BLaER1 treated with 17β-estradiol and CSF1 and Interleukin-3, amounts not matched to agents 10 nM and 100 nM (cell line): ENCODE measurements at regions not wholly inside any gene's neighbourhood (a gene's known extent, or its start where the extent isn't known, plus 50 kb on each side); places are given as distances from the start of the nearest gene placed in this dataset.

Source experiments
- H3K27ac ChIP-seq, 11 experiments: shearing (Covaris generic); formaldehyde crosslinking; 2 replicates each; pipeline ENCODE4 v1.8.1; 2022
- H3K27me3 ChIP-seq, 11 experiments: shearing (Covaris generic); formaldehyde crosslinking; 2 replicates each; pipeline ENCODE4 v1.8.1; 2022
- H3K36me3 ChIP-seq, 11 experiments: shearing (Covaris generic); formaldehyde crosslinking; 2 replicates each; pipeline ENCODE4 v1.8.1; 2022
- H3K4me1 ChIP-seq, 10 experiments: shearing (Covaris generic); formaldehyde crosslinking; 2 replicates each; pipeline ENCODE4 v1.8.1; 2022
- H3K4me2 ChIP-seq, 11 experiments: shearing (Covaris generic); formaldehyde crosslinking; 2 replicates each; pipeline ENCODE4 v1.8.1; 2022
- H3K4me3 ChIP-seq, 10 experiments: shearing (Covaris generic); formaldehyde crosslinking; 2 replicates each; pipeline ENCODE4 v1.8.1; 2022
- H3K9ac ChIP-seq, 11 experiments: shearing (Covaris generic); formaldehyde crosslinking; 2 replicates each; pipeline ENCODE4 v1.8.1; 2022
- H3K9me3 ChIP-seq, 11 experiments: shearing (Covaris generic); formaldehyde crosslinking; replicated peaks in 1 of 11; 2 replicates each; pipeline ENCODE4 v1.8.1; 2022
- H4K20me1 ChIP-seq, 11 experiments: shearing (Covaris generic); formaldehyde crosslinking; 2 replicates each; pipeline ENCODE4 v1.8.1; 2022
- Cebpa-rat ChIP-seq, 11 experiments: shearing (Covaris generic); IDR thresholded peaks; 2 replicates each; pipeline ENCODE4 v1.8.1; 2022

GRCh38 chr18:77524909-77525308 is 275.3 kb downstream of the GALR1 start:
- Histone ChIP-seq H4K20me1 (no peaks in the 10 kb centered on the region), H3K27ac (no peak overlapping the region), H3K27me3 (no peaks in the 10 kb centered on the region), H3K9ac (no peak overlapping the region), H3K4me2 (no peak overlapping the region), H3K4me3 (no peak overlapping the region), H3K36me3 (no peaks in the 10 kb centered on the region), H3K9me3 (peaks cover 0 to 8% (median 0%) of the 10 kb centered on the region in 11 experiments; a peak in 1 of 22 replicates), H3K4me1 (peaks cover 0 to 23% (median 0%) of the 10 kb centered on the region in 10 experiments; a peak in 8 of 20 replicates)
- TF ChIP-seq Cebpa-rat (IDR thresholded peaks at IDR 0.05) = no peak

DNA sequence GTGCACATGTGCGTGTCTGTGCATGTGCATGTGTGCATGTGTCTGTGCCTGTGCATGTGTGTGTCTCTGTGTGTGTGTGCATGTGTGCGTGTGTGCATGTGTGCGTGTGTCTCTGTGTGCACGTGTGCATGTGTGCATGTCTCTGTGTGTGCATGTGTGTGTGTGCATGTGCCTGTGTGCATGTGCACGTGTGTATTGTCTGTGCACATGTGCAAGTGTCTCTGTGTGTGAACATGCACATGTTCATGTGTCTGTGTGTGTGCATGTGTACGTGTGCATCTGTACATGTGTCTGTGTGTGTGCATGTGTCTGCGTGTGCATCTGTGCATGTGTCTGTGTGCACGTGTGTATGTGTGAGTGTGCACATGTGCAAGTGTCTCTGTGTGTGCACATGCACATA is 277.3 kb downstream of the GALR1 start:
- Histone ChIP-seq H3K9ac (no peak overlapping the region), H3K4me2 (no peak overlapping the region)

DNA sequence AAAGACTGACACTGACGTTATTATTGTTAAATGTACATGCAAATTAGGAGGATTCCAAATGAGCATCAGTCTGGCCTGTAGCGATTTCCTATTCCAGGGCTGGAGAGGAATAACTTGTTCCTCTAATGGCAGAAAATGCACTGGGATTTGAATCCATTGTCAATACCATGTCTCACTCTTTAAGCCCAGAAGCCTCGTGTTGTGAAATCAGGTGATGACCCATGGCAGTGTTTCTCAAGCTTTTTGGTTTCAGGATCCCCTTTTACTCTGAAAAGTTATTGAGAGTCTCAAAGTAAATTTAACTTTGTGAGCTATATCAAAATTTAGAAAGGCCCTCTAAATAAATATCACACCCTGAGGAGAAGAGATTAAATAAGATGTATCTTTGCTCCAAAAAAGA is 279.2 kb downstream of the GALR1 start:
- peak overlapping the region in 4 of 11 experiments; percentile 2 to 62 (median 40); a peak in 7 of 22 replicates for H3K27ac ChIP-seq
- peaks cover 0 to 8% (median 0%) of the 10 kb centered on the region in 11 experiments; a peak in 1 of 22 replicates for H3K9me3 ChIP-seq
- H3K4me1 ChIP-seq = peaks cover 0 to 24% (median 0%) of the 10 kb centered on the region in 10 experiments; a peak in 8 of 20 replicates
- H3K4me2 ChIP-seq = peak overlapping the region in 5 of 11 experiments; percentile 35 to 73 (median 53); a peak in 8 of 22 replicates
- TF ChIP-seq Cebpa-rat (IDR thresholded peaks at IDR 0.05) = peak in 4 of 11 experiments; percentile 7 to 48 (median 37); a peak in 1 of 22 replicates
- H3K9ac ChIP-seq = no peak overlapping the region; a peak in 1 of 22 replicates
- no peak overlapping the region for H3K4me3 ChIP-seq
- no peaks in the 10 kb centered on the region for H3K27me3 ChIP-seq
- H3K36me3 ChIP-seq = no peaks in the 10 kb centered on the region
- H4K20me1 ChIP-seq = no peaks in the 10 kb centered on the region

More for the DNA sequence above, 277.3 kb downstream of the GALR1 start:
- no peak overlapping the region for H3K4me3 ChIP-seq
- no peaks in the 10 kb centered on the region for H3K27me3 ChIP-seq
- H3K4me1 ChIP-seq = peaks cover 0 to 24% (median 0%) of the 10 kb centered on the region in 10 experiments; a peak in 8 of 20 replicates
- peaks cover 0 to 8% (median 0%) of the 10 kb centered on the region in 11 experiments; a peak in 1 of 22 replicates for H3K9me3 ChIP-seq
- H3K27ac ChIP-seq = no peak overlapping the region
- no peaks in the 10 kb centered on the region for H3K36me3 ChIP-seq
- TF ChIP-seq Cebpa-rat (IDR thresholded peaks at IDR 0.05) = no peak
- H4K20me1 ChIP-seq = no peaks in the 10 kb centered on the region

- Histone ChIP-seq H3K4me3 (no peak overlapping the region), H4K20me1 (no peaks in the 10 kb centered on the region), H3K9me3 (peaks cover 0 to 8% (median 0%) of the 10 kb centered on the region in 11 experiments; a peak in 1 of 22 replicates), H3K9ac (no peak overlapping the region; a peak in 1 of 22 replicates), H3K4me1 (peaks cover 0 to 24% (median 0%) of the 10 kb centered on the region in 10 experiments; a peak in 8 of 20 replicates), H3K27me3 (no peaks in the 10 kb centered on the region), H3K36me3 (no peaks in the 10 kb centered on the region), H3K4me2 (peak overlapping the region in 5 of 11 experiments; percentile 17 to 57 (median 53); a peak in 8 of 22 replicates), H3K27ac (peak overlapping the region in 3 of 11 experiments; percentile 33 to 62 (median 42); a peak in 4 of 22 replicates)
- TF ChIP-seq Cebpa-rat (IDR thresholded peaks at IDR 0.05) = no peak
Measured at GRCh38 chr18:77529492-77530176, 280.0 kb downstream of the GALR1 start.

DNA sequence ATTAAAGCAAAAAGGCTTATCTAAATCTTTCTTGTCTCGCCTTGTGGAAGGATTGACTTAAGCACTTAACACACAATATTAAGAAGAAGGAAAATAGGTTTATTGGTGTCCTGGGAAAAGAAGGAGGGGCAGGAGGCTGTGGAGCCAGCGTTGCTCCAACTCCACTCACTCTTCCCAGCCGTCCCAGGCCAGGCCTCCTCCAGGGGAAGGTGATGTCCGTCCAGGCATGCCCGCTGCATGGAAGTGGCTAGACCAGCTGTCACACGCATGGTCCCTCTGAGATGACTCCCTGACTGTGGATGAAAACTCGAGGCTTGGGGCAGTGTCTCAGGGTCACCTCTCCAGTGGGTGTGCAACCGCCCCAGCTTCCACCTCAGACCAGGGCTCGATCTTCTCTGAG is 281.1 kb downstream of the GALR1 start:
- Histone ChIP-seq H3K9me3 (peaks cover 0 to 8% (median 0%) of the 10 kb centered on the region in 11 experiments; a peak in 1 of 22 replicates), H3K4me1 (peaks cover 0 to 24% (median 0%) of the 10 kb centered on the region in 10 experiments; a peak in 8 of 20 replicates), H3K27me3 (no peaks in the 10 kb centered on the region), H3K4me3 (no peak overlapping the region), H4K20me1 (no peaks in the 10 kb centered on the region), H3K27ac (no peak overlapping the region), H3K36me3 (no peaks in the 10 kb centered on the region), H3K9ac (no peak overlapping the region), H3K4me2 (no peak overlapping the region)
- no peak for TF ChIP-seq Cebpa-rat (IDR thresholded peaks at IDR 0.05)

GRCh38 chr18:77539860-77540259 is 290.2 kb downstream of the GALR1 start:
- H4K20me1 ChIP-seq = no peaks in the 10 kb centered on the region
- H3K27ac ChIP-seq = no peak overlapping the region
- H3K9ac ChIP-seq = no peak overlapping the region
- H3K4me3 ChIP-seq = no peak overlapping the region
- no peaks in the 10 kb centered on the region for H3K4me1 ChIP-seq
- no peak overlapping the region for H3K4me2 ChIP-seq
- no peaks in the 10 kb centered on the region for H3K36me3 ChIP-seq
- no peak for TF ChIP-seq Cebpa-rat (IDR thresholded peaks at IDR 0.05)
- no peaks in the 10 kb centered on the region for H3K27me3 ChIP-seq
- peaks cover 6 to 16% (median 11%) of the 10 kb centered on the region in 11 experiments; a peak in 15 of 22 replicates for H3K9me3 ChIP-seq

GRCh38 chr18:77544792-77545191 is 295.1 kb downstream of the GALR1 start:
- no peaks in the 10 kb centered on the region for H3K36me3 ChIP-seq
- H4K20me1 ChIP-seq = no peaks in the 10 kb centered on the region
- no peak for TF ChIP-seq Cebpa-rat (IDR thresholded peaks at IDR 0.05)
- no peak overlapping the region for H3K4me2 ChIP-seq
- H3K4me3 ChIP-seq = no peak overlapping the region
- no peak overlapping the region for H3K9ac ChIP-seq
- H3K27ac ChIP-seq = no peak overlapping the region
- H3K4me1 ChIP-seq = peaks cover 7 to 15% (median 10%) of the 10 kb centered on the region in 10 experiments; a peak in 17 of 20 replicates
- H3K27me3 ChIP-seq = no peaks in the 10 kb centered on the region
- H3K9me3 ChIP-seq = 0 out of 22 replicates have a peak, but pooled peaks cover 0 to 4% (median 0%) of the 10 kb centered on the region in 11 experiments

GRCh38 chr18:77547757-77548156 is 298.1 kb downstream of the GALR1 start:
- no peaks in the 10 kb centered on the region for H4K20me1 ChIP-seq
- TF ChIP-seq Cebpa-rat (IDR thresholded peaks at IDR 0.05) = no peak
- H3K4me3 ChIP-seq = no peak overlapping the region
- H3K4me1 ChIP-seq = peaks cover 7 to 15% (median 10%) of the 10 kb centered on the region in 10 experiments; a peak in 17 of 20 replicates
- H3K36me3 ChIP-seq = no peaks in the 10 kb centered on the region
- H3K9me3 ChIP-seq = 0 out of 22 replicates have a peak, but pooled peaks cover 0 to 4% (median 0%) of the 10 kb centered on the region in 11 experiments
- peak overlapping the region in 6 of 11 experiments; percentile 40 to 63 (median 52); a peak in 9 of 22 replicates for H3K4me2 ChIP-seq
- no peaks in the 10 kb centered on the region for H3K27me3 ChIP-seq
- no peak overlapping the region for H3K27ac ChIP-seq
- no peak overlapping the region for H3K9ac ChIP-seq

- H4K20me1 ChIP-seq = no peaks in the 10 kb centered on the region
- H3K27me3 ChIP-seq = no peaks in the 10 kb centered on the region
- TF ChIP-seq Cebpa-rat (IDR thresholded peaks at IDR 0.05) = no peak
- no peak overlapping the region for H3K9ac ChIP-seq
- no peak overlapping the region for H3K4me2 ChIP-seq
- H3K36me3 ChIP-seq = no peaks in the 10 kb centered on the region
- H3K4me3 ChIP-seq = no peak overlapping the region
- H3K4me1 ChIP-seq = peaks cover 7 to 15% (median 10%) of the 10 kb centered on the region in 10 experiments; a peak in 17 of 20 replicates
- H3K9me3 ChIP-seq = 0 out of 22 replicates have a peak, but pooled peaks cover 0 to 4% (median 0%) of the 10 kb centered on the region in 11 experiments
- no peak overlapping the region for H3K27ac ChIP-seq
Measured at GRCh38 chr18:77548790-77549420, 299.3 kb downstream of the GALR1 start.
